DMS 273 (cell line): ENCODE measurements at regions not wholly inside any gene's neighbourhood (a gene's known extent, or its start where the extent isn't known, plus 50 kb on each side); places are given as distances from the start of the nearest gene placed in this dataset.

Experiments used
- DNase-seq: peaks from one replicate; lab custom pipeline; 2025; ENCODE audit not compliant: unreplicated experiment; lab: John Stamatoyannopoulos, UW

DNA sequence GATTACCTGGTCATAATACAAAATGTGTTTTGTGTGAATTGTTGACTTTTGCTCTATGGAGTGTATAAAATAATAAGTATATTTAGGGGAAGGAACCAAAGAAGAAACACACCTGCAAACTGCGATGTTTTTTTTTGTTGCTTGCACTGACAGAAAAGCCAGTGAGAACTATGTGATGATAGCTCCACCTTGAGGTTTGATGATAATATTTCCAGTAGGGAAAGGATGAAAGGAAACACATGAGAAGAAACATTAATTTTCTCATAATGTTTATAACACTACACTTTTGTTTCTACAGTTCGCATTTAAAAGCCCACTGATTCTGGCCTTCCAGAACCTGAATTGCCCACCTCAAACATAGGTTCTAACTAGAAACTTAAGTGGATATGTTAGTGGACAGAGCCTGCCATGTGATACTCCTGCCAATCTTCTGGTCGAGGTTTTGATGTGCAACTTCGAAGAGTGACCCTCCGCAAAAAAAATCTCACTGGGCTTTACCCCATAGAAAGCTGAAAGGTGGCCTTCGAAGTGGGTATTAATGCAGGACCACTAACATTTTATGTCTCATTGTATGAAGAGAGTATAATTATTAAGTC, 476.4 kb upstream of the SPHKAP start:
- DNase-seq: peak; percentile 64

DNA sequence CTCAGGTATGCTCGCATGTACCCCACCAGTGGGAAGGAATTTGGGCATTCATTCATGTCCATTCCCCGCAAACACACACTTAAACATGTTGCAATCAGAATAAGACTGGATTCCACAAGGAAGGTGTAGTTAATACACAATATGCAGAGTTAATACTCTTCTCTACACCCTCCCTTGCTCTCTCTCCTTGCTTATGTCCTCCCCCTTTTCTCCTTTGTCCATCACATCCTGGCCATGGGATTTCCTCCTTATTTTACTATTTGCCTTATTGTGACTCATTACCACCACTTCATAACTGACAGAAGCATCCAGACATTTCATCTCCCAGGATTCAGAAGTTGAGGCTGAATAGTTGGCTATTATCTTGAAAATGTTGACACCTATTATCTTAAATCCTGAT, 473.8 kb upstream of the SPHKAP start:
- DNase-seq: no peak

DNA sequence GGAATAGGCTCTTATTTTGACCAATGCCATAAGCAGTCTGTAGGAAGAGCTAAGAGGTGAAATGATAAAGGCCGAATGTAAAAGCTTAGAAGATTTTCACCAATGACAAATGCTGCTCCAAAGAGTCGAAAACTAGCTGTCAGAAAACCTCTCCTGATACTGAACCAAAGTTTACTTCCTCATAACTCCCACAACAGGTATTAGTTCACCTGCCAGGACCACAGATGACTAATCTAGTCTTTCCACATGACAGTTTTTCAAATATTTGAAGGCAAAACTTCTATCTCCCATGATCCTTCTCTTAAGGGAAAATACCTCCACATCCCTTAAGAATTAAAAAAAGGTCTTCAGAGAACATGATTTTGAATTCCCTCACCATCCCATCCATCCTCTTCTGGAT, 473.2 kb upstream of the SPHKAP start:
- no peak for DNase-seq

DNA sequence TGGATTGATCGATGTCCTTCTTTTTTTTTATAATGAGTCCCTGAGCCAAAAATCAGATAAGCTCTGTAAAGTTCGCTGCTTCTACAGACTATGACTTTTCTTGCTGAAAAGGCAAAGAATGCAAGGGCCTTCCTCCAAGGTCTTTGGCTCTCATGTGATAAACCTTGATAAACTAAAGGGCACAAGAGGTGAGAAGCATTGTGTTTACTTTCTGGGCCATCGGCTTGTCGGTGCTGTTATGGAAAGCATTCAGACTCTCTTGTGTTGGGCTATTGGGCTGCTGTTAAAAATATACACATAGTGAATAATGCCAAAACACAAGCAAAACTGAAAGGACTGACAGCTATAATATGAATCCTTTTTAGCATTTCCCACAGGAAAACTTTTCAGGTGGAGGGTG, 472.4 kb upstream of the SPHKAP start:
- no peak for DNase-seq

DNA sequence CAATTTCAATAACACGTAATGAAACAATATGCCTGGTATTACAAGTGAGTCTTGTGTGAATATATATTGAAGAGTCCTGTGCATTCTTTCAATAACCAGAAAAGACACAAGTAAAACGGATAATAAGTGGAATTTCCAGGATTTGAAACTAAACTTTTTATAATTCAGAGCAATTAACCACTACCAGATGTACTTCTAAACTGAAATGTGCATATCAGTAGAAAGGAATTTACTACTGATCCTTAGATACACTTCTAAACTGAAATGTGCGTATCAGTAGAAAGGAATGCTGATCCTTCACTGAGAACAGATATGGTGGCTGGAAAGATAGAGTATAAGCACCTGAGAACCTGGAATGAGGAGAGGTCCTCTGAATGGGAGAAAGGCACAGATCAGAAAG, 470.9 kb upstream of the SPHKAP start:
- DNase-seq: no peak

DNA sequence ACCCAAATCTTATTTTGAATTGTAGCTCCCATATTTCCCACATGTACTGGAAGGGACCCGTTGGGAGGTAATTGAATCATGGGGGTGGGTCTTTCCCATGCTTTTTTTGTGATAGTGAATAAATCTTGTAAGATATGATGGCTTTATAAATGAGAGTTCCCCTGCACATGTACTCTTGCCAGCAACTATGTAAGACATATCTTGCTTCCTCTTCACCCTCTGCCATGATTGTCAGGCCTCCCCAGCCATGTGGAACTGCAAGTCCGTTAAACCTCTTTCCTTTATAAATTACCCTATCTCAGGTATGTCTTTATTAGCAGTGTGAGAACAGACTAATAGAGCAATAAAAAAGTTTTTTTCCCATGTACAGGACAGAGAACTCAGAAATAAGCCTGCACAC, 468.4 kb upstream of the SPHKAP start:
- no peak for DNase-seq

DNA sequence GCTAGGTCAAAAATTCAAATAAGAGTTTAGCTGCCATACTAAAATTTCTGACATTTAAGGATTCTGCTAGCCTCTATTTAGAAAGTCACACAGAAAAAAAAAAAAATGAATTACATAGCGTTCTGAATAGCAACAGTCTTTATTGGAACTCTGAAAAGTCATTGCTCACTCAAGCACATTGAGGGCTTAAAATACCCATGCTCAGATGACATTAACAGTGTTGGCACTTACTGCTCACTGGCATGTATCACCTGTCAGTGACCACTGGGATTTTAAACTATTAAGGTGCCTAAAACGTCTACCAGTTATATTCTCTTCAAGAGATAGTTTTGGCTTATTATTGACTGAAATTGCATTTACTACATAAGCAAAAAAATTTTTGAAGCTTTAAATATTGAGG, 468.0 kb upstream of the SPHKAP start:
- DNase-seq: no peak

DNA sequence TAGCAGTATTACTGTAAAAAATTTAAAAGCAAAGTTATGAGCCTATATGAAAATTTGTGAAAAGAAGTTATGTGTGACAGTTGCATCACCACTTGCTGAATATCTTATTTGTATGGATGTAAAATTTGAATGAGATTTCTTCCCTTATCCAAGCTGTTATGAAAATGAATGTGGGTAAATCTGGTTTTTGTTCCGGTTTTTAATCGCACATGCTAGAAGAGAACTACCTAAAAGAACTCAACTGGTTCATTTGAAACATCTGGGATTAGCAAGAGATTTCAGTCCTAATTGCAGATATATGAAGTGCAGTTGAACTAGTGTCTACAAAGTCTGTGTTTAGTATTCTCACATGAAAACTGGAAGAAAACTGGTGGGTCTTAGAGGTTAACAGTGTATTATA, 467.1 kb upstream of the SPHKAP start:
- no peak for DNase-seq

DNA sequence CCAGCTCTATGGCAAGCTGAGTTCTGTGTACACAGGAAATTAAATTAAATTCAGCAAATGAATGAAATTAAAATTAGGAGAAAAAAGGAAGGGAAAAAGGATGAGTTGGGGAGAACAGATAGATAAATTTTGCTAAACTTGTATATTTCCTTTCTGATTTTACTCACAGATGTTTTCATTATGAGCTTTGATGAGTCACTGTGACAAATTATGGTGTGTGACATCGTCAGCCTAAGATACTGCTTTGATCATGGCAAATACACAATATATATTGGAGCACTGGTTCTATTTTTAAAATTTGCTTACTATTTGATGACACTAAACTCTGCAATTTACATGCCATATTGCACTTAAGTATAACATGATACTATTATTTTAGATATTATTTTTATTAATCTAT, 464.6 kb upstream of the SPHKAP start:
- no peak for DNase-seq

DNA sequence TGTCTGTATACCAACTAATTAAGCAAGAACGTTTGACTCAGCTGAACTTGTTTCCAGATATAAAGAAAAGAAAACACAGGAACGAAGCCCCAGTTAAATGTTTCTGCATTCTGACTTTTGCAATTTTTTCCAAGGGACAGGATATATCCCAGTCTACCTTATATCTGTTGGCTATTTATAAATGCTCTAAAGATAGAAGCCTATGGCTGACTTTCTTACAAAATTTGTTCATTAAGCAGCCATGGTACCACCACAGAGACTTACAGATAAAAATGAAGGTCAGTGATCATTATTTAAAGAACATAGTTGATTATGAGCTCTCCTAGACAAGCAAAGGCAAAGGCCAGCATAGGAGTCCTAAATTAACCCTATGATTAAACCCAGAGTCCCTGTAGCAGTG, 462.7 kb upstream of the SPHKAP start:
- DNase-seq: no peak

DNA sequence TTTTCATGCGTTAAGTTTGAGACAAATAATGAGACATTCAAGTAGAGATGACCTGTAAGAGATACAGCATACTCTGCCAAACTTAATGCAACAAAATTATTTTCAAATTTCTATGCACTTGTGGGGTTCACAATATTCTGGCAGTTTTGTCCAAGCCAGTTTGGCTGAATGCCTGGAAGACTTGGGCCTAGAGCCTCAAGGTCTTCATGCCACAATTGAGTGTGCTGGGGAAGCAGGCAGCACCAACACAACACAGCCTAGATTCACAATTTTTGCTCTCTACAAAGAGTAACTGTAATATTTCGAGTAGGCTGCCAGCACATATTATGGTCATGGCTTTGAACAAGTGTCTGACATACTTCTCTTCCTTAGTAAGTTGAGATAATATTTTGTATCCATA, 461.4 kb upstream of the SPHKAP start:
- DNase-seq: no peak

DNA sequence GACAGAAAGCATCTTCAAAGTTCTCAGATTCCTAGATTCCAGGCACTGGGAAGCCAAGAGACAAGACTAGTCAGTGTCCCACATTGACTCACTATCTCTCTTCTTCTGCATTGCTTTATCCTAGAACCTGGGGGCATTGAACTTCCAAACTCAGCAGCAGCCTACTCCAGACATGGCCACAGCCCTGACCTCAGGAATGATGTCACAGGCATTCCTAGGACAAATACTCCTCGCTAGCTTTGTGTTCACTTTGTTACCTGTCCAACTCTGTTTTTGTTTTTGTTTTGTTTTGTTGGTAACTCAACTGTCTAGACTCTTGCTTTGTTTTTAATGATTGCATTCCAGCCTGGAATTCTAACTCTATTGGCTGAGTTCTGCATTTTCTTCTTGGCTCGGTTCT, 449.3 kb upstream of the SPHKAP start:
- no peak for DNase-seq

DNA sequence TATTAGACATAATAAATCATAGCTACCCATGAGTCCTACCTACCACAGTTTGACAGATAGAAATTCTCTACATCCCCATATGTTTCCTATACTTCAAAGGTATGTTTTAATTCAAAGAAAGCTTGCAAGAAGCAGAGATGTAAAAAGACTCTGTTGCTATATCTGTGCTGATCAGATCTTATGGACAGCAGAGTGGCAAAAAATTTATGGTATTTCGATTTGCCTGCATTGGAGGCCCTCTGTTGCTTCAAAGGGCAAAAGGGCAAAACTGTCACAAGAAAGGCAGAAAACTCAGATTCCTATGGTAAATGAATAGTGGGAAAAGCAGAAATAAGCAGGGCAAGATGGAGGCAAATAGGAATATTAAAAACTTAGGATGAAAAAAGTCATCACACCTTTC, 447.8 kb upstream of the SPHKAP start:
- DNase-seq: no peak

DNA sequence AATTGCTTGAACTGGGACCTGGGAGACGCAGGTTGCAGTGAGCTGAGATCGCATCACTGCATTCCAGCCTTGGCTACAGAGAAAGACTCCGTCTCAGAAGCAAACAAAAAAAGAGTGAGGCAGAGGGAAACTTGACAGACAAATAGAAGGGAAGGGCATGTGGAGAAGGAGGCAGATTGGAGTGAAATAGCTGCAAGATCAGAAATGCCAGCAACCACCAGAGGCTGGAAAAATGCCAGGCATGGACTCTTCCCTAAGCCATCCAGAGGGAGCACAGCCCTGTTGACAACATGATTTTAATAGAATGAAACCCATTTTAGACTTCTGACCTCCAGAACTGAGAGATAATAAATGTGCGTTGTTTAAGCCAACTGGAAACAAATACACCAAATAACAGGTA, 447.2 kb upstream of the SPHKAP start:
- no peak for DNase-seq

DNA sequence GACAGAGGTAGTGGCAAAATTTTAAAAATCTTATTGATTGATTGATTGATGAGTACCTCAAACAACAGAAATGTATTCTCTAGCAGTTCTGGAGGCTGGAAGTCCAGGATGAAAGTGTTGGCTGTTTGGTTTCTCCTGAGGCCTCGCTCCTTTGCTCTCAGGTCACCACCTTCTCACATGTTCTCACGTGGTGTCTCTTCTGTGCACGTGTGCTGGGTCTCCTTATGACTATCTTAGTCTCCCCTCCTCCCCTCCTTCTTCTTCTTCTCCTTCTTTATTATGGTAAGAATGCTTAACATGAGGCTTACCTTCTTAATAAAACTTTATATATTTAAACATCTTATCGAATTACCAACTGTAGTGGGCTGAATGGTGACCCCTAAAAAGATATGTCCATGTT, 446.0 kb upstream of the SPHKAP start:
- DNase-seq: no peak

DNA sequence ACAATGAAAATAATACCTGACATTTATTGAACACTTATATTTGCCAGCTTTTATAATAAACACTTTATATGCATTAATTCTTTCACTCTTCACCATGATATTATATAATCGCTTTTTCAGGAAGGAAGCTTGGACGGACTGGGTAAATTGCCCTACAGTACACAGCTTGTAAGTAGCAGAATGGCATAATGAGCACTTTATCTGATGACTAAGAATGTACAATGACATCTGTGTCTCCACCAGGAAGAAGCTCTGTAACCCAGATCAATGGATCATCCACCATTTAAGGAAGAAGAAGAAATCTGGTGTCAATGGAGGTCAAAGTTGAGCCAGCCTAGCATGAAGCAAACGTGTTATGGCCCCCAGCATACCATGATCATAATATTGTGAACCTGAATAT, 444.0 kb upstream of the SPHKAP start:
- DNase-seq: no peak

DNA sequence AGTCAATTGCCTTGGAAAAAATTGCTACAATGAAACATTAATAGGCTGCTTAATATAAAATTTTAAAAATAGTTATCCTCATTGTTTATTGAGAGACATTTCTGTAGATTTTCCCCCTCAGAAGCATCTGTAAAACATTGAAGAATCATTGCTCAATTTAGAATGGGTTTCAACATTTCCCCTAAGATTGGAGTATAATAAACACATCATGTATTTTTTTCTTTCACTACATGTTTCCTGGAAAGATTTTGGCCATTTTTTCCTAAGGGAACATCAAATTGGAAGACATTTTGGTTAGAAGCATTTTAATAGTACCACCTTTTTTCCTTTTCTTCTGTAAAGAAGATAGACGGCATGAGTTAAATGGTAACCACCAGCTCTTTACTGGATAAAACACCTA, 443.2 kb upstream of the SPHKAP start:
- no peak for DNase-seq

DNA sequence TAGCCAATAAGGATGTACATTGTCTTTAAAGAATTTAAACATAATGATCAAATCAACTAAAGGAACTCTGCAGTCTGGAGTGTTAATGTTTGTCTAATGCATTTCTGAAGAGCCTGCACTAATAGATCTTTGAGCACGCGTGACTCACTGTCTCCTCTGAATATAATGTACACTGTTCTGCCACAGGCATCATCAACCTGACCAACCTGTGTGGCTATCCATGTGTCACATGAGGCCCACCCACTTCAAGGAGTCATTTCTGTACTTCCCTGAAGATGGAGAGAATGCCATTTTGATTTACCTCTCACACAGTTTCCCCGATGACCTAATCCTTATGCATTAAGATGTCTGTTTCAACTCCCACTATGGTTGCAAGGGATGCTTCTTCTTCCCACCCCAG, 434.0 kb upstream of the SPHKAP start:
- DNase-seq: no peak

DNA sequence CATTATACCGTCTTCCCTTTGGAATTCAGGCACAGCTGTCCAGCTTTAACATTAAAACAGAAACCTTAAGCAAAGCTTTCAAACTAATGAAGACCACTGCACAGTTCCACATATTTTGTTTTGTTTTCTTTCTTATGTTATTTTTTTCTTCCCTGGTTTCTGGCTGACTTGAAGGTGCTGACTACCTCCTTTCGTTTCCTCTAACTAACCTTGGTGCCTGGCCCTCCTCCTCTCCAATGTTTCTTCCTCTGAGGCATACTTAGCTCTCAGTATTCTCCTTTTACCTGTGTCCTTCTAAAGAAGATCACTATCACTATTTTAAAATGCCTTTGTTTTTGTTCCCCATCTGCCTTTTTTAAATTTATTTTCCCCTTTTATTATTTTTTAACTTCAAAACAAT, 433.3 kb upstream of the SPHKAP start:
- no peak for DNase-seq

DNA sequence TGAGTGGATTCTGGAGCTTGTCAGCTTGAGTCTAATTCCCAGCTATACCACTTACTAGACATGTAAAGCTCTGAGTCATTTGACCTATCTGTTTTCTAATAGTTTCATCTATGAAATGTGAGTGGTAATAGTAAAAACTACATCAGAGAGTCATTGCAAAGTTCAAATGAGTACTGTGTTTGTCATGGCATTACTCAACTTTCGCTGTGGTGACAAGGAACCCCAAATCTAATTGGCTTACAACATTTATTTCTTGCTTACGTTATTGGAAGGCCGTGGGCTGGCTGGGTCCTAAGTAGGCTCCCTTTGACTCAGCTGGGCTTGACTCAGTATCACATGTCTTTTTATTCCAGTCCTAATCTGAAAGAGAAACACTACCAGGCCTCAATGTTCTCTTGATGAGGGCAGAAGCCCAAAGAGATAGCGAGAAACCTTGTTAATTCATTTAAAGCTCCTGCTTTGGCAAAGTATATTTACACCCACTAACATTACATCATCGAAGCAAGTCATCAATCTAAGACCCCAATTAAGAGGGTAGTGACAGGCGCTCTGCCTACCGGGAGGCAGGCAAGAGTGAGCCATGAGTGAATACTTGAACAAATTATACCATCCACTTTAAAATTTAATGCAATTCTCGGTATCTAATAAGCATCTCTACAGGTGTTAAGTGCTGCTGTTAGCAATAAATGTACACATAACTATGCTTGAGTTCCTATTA, 431.8 kb upstream of the SPHKAP start:
- no peak for DNase-seq

DNA sequence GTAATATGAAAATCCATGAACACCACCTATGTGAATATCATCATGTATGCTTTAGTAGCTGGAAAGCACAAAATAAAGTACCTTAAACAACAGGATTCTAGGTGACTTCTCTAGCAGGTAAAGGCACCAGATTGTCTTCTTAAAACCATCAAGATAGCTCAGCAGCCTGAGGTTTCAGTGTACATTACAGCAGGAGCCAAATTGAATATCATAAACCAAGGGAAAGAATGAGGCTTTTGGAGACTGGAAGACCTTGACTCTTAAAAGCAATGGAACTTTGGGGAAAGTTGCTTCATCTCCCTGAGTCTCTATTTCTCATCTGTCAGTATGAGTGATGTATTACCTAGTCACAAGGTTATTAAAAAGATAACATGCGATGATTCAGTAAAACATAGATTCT, 429.7 kb upstream of the SPHKAP start:
- DNase-seq: no peak

DNA sequence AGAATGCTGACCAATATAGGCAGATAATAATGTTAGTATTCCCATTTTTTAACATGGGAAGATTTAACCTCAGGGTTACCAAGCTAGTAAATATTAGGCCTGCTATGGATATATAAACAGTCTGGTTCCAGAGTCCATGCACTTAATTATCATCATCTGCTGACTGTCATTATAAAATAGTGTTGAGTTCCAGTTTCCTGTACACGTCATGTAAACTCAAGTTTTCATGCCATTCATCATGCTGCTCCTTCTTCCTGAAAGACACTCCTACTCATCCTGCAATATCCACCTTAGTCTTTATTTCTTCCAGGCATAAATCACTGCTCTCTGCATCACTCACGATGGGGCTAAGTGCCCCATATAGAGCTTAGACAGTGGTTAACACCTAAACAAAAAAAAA, 420.8 kb upstream of the SPHKAP start:
- no peak for DNase-seq

DNA sequence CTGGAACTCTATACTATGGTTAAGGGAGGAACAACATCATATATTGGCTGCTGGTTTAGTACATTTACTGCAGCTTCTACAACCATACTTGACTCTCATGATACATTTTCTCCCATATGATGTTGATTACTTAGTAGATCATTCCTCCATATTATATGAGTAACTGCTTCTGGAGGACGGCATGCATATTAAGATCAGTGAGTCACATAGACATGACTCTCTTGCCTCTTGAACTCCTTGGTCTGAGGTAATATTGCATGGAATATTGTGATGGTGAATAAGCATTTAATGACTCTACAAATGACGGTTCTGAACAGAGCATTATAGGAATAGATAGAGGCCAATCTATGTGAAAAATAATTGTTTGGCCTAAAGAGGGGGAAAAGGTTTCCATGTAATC, 418.8 kb upstream of the SPHKAP start:
- no peak for DNase-seq
